LNCAP (cell line): ENCODE measurements at regions not wholly inside any gene's neighbourhood (a gene's known extent, or its start where the extent isn't known, plus 50 kb on each side); places are given as distances from the start of the nearest gene placed in this dataset.

ENCODE experiments used
- CTCF ChIP-seq: fragments of 450-650 bp; IDR thresholded peaks from 2 replicates; pipeline ENCODE4 v1.5.1; 2017; ENCODE audit warnings: mild to moderate bottlenecking

DNA sequence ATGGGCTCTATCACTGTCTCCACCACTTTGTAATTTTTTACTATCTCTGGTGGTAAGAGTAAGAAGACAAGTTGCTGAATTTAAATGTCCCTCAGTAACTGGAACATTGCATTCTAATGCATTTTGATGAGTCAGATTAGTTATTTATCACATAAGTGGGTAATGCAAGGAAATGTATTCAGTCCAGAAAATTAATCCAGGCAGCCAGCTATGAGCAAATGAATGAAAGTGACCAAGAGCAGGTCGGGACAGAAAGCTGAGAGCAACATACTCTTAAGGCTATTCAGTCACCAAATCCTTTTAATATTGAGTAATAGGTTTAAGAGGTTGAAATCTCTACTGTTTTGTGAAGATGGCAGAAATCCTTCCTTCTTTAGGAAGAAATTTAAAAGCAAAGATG lies 265.5 kb upstream of the PARD3B start:
- no peak for TF ChIP-seq CTCF

GRCh38 chr2:204280262-204280668 lies 265.0 kb upstream of the PARD3B start:
- TF ChIP-seq CTCF, result no peak

DNA sequence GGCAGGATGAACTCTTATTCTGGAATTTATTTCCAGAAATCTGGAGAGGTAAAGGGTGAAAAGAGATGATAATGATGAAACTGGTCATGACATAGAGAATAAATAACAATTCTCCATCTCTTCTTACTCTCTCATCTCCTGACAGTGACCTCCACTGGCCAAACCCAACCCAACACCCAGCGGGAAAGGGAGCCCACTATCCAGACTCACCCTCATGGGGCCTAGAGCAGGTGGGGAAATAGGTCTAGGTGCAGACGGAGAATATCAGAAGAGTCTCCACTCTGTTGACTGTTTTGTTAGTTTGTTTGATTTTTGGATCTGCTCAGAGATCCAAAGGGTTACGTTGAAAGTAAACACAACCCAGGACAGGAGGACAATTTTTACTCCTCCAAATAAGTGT lies 263.2 kb upstream of the PARD3B start:
- TF ChIP-seq CTCF, result no peak

GRCh38 chr2:204282525-204282924 lies 262.8 kb upstream of the PARD3B start:
- TF ChIP-seq CTCF, result no peak

DNA sequence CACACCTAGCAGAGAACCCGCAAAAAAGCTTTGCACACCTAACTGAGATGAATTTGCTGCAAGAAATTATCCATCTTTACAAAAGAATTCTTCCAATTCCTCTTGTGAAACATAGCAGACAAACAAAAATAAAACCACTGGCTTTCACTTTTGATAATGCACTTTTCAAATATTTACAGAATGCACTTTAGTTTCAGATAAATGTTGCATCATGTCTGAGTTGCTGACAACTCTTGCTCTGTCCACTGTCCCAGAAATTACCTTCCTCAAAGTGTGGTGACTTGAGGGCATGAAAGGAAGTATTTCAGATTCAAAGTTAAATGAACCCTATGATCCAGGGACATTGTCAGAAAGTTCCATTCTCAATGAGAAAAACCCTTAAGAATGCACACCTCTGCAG lies 256.2 kb upstream of the PARD3B start:
- TF ChIP-seq CTCF, result no peak

- TF ChIP-seq CTCF, result no peak
These were observed 252.8 kb upstream of the PARD3B start for GRCh38 chr2:204292439-204292838.

- TF ChIP-seq CTCF, result no peak
These were observed 251.2 kb upstream of the PARD3B start for GRCh38 chr2:204293884-204294747.
